ENCODE measurements at regions not wholly inside any gene's neighbourhood (a gene's known extent, or its start where the extent isn't known, plus 50 kb on each side); places are given as distances from the start of the nearest gene placed in this dataset.

- no peak for TF ChIP-seq TAF1 (IDR thresholded peaks at IDR 0.05; ENCODE audit: borderline replicate concordance, insufficient read depth, low read length)
- TF ChIP-seq POLR2AphosphoS5 (IDR thresholded peaks at IDR 0.05; ENCODE audit: low read depth, low read length): no peak
- no peak for TF ChIP-seq REST (IDR thresholded peaks at IDR 0.05; ENCODE audit: insufficient read depth in 1 of 2, low read depth in 2 of 2, low read length in 2 of 2)
- TF ChIP-seq SIN3A (IDR thresholded peaks at IDR 0.05; ENCODE audit: borderline replicate concordance, insufficient read depth, low read length): no peak
- TF ChIP-seq FOXP2 (optimal IDR thresholded peaks at IDR 0.05; ENCODE audit: borderline replicate concordance, extremely low read depth, extremely low read length, insufficient read depth): no peak
Measured at GRCh38 chr15:94653071-94653470, 421.7 kb downstream of the MCTP2 start.

- no peak for TF ChIP-seq FOXP2 (optimal IDR thresholded peaks at IDR 0.05; ENCODE audit: borderline replicate concordance, extremely low read depth, extremely low read length, insufficient read depth)
- no peak for TF ChIP-seq SIN3A (IDR thresholded peaks at IDR 0.05; ENCODE audit: borderline replicate concordance, insufficient read depth, low read length)
- TF ChIP-seq POLR2AphosphoS5 (IDR thresholded peaks at IDR 0.05; ENCODE audit: low read depth, low read length): no peak
- TF ChIP-seq TAF1 (IDR thresholded peaks at IDR 0.05; ENCODE audit: borderline replicate concordance, insufficient read depth, low read length): no peak
- TF ChIP-seq REST (IDR thresholded peaks at IDR 0.05; ENCODE audit: insufficient read depth in 1 of 2, low read depth in 2 of 2, low read length in 2 of 2): no peak
Measured at GRCh38 chr15:94655249-94655880, 424.0 kb downstream of the MCTP2 start.

GRCh38 chr15:94665676-94666441, 434.5 kb downstream of the MCTP2 start:
- no peak for TF ChIP-seq REST (IDR thresholded peaks at IDR 0.05; ENCODE audit: insufficient read depth in 1 of 2, low read depth in 2 of 2, low read length in 2 of 2)
- TF ChIP-seq POLR2AphosphoS5 (IDR thresholded peaks at IDR 0.05; ENCODE audit: low read depth, low read length): no peak
- no peak for TF ChIP-seq SIN3A (IDR thresholded peaks at IDR 0.05; ENCODE audit: borderline replicate concordance, insufficient read depth, low read length)
- TF ChIP-seq TAF1 (IDR thresholded peaks at IDR 0.05; ENCODE audit: borderline replicate concordance, insufficient read depth, low read length): no peak
- TF ChIP-seq FOXP2 (optimal IDR thresholded peaks at IDR 0.05; ENCODE audit: borderline replicate concordance, extremely low read depth, extremely low read length, insufficient read depth): no peak

GRCh38 chr15:94666553-94666952, 435.2 kb downstream of the MCTP2 start:
- TF ChIP-seq REST (IDR thresholded peaks at IDR 0.05; ENCODE audit: insufficient read depth in 1 of 2, low read depth in 2 of 2, low read length in 2 of 2): no peak
- no peak for TF ChIP-seq TAF1 (IDR thresholded peaks at IDR 0.05; ENCODE audit: borderline replicate concordance, insufficient read depth, low read length)
- no peak for TF ChIP-seq SIN3A (IDR thresholded peaks at IDR 0.05; ENCODE audit: borderline replicate concordance, insufficient read depth, low read length)
- no peak for TF ChIP-seq POLR2AphosphoS5 (IDR thresholded peaks at IDR 0.05; ENCODE audit: low read depth, low read length)
- no peak for TF ChIP-seq FOXP2 (optimal IDR thresholded peaks at IDR 0.05; ENCODE audit: borderline replicate concordance, extremely low read depth, extremely low read length, insufficient read depth)

All from PFSK-1 (cell line).